GM21381 (cell line): ENCODE measurements at regions not wholly inside any gene's neighbourhood (a gene's known extent, or its start where the extent isn't known, plus 50 kb on each side); places are given as distances from the start of the nearest gene placed in this dataset.

Source experiments
- ATAC-seq: cut with Tn5 transposase; IDR thresholded peaks from one replicate; pipeline ENCODE4 v1.9.1; 2021; ENCODE audit warnings: mild to moderate bottlenecking, moderate library complexity; ENCODE audit not compliant: unreplicated experiment

DNA sequence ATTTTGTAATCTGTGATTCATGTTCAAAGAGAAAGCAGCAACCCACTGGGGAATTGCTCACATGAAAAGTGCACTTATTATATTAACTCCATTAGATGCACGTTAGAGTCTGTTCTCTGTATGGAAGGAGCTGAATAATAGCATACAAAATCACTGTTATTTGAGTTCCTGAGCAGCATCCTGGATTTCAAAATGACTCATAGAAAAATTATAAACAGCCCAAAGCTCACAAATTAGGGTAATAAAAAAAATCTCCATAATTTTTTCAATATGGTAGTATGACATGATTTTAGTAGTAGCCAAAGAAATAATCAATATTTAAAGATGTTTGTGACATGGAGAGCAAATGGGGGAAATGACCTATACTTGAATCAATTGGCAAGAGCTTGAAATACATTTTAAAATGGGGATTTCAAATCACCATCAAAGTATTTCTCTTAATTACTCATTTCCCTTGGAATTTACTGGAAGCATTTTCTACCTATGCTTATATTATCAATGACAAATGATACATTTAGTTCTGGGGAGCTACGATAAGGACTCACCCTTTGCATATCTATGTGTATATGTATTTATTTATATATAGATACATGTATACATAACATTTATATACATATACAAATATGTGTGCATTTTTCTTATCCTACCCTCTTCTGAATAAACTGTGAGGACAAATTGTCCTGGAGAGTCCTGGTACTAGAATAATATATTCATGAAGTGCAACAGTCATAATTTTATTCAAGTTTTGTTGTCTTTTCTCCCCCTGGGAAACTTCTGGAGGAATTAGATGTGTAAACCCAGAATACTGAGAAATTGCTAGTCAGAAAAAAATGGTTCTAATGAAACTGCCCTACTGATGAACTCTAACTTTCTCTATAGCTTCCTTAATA, 116.3 kb downstream of the RPL22L1 start:
- ATAC-seq: no peak

DNA sequence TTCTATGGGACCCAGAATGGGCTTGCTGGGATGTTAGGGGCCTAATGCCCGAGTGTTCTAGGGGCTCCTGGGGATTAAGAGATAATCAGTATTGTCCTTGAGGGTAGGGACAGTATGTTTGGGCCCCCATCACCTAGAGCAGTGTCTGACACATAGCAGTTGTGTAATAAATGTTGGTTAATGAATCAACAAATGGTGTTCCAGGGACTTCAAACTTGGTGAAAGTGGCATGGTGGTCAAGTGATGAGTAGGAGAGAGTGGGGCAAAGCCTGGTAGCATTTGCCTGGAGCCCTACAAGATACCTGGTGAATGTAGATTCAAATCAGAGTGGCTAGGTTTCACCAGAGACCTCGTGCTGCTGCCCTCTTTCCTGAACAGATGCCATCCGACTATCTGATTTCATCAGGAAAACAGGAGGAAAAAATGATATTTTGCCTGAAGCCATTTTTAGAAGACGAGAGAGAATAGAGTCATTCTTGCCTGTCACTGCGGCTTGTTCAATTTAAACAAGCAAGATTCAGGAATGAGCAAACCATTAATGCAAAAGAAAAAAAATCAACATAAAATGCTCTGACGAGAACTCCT, 117.3 kb downstream of the RPL22L1 start:
- ATAC-seq: no peak

DNA sequence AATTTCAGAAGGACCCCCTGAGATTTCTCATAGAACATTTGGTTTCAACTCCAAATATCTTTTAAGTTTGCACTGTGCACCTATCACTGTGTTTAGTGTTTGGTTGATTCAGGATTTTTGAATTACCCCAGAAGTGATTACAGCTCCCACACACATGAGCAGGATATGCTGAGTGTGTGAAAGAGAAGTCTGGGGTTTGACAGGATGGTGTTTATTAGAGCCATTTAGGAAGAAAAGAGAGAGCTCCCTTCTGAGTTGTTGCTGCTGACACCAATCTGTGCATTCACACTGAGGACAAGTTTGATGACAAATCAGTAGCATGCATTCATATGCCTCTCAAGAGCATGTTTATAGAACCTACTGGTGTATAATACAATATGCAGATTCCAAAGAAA, 118.1 kb downstream of the RPL22L1 start:
- no peak for ATAC-seq

DNA sequence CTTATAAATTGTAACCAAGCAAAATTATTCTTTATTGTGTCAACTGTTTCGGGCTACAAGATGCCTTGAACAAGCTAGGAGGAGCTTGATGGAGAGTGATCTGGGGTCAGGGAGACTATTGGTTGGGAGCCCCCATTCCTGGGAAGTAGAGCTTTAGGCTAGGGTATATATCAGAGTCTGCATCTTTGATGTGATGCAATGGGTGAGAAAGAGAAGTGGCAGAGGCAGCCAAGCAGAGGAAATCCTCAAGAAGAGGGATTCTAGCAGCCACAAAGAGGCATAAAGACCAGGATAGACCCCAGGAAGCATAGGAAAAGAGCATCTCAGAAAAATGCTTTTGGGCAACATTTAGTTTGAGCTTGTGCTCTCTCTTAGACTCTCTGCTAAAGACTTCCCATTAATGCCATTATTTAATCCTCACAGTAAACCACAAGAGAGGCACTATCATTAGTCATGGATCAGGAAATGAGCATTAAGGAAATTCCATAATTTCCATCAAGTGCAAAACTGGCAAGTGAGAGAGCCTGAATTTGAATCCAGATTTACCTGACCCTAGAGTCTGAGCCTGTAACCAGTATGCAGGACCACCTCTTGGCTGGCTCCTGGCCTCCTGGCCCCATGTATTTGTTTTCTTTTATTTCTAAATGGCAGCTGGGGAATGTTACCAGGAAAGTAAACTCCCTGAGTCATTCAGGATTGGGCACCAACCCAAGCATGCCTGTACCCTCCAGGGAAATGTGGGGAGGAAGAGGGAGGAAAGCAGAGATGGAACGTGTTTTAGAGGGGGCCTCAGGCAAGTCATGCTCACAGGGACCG, 118.7 kb downstream of the RPL22L1 start:
- ATAC-seq: no peak

DNA sequence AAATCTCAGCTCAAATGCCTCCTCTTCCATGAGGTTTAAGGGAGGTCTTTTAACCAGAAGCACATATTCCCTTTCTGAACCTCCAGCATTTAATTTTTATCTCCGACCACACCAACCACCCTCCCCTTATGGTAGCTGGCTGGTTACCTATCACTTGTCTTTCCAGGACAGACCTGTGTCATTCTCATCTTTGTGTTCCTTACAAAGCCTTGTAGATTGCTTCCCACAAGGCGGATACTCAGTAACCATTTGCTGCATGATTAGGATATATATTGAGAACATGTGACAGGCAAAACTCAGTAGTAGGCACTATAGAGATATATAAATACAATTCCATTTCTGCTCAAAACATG, 119.5 kb downstream of the RPL22L1 start:
- no peak for ATAC-seq

DNA sequence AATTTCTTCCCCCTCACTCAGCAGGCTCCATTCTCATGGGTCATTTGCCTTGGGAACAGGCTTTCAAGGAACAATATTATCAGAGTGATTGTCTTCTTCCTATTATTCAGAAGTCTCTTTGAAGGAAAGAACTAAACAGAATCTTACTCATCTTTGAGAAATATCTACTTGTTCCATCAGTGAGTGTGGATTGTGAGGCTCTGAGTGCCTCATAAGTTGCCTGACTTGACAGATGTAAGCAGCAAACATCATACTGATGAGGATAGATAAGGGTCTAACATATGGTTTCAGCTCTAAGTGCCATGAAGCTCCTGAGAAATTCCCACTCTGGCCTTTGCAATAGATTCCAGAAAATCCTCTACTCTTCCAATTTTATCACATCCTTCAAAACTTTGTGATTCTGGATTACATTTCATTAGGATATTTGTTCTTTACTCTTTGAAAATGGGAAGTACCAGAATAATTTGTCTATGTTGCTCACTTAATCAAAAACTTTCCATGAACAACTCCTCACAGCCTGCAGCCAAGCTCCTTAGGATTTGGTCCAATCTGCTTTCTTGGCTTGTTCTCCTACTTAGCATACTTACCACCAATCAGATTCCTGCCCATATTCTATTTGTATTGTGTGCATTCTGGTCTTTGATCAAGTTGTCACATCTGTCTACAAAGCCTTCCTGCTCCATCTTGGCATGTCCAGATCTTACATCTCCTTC, 120.1 kb downstream of the RPL22L1 start:
- ATAC-seq: no peak

DNA sequence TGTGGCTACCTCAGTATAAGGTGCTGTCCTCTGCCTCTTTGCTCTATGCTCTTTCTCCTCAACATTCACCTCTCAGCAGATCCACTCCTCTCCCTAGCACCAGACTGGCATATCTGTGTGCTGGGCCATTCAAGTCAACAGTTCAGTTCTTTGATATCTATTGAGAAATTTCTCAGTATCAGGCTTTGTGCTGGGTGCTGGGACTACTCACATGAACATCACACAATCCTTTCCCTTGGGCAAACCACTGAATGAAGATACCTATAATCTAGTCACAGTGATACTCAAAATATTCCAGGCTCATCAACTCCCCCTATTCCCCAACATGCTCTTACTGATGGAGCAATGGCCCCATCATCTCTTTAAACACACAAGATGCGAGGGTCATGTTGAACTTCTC, 120.8 kb downstream of the RPL22L1 start:
- ATAC-seq: no peak

DNA sequence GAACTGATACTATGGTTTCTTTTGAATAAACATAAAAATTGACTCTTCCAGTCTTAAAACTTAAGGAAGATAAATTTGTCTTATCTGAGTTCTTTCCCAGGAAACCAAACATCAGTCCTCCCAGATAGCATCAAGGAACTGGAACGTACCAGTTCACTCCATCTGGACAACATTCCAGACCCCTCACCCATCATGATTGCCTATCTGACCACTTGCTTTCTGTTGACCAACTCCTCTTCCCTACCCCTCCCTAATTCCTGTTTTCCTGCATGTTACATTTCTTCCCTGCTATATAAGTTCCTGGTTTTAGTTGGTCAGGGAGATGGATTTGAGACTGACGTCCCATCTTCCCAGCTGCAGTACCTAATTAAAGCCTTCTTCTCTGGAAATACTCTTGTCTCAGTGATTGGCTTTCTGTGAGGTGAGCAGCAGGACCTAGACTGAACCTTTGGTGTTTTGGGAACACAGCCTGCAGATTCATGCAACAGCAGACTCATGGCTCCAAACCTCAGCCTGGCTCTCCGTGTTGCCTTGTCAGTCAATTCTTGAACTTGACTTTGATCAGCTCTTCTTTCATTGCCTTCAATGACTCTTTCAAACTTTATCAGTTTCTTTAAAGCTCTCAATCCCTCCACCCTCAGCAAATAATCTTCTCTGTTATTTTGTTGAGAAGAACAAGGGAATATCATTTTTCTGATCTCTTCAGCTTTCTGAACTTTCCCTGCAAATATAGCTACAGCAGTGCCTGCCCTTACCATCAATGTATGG, 123.6 kb downstream of the RPL22L1 start:
- no peak for ATAC-seq

DNA sequence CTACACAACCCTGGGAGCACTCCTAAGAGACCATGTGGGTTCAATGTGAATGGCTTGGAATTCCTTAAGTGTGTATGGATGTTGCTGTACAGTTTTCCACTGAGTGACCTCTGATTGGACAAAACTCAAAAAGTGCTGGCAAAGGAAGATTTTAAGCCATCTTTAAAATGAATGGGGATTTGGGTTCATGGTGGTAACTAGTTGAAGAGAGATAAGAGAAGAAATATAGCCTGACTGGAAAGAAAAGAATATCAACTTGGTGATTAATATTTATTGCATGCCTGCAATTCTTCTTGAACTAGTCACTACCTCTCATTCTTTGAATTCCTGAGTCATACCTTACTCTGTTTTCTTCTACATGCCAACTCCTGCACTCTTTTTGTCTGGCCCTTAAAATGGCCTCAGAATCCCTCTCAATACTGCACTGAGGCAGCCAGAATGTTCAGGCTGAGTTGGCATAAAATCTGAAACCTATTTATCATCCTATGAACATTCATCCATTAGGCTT, 124.7 kb downstream of the RPL22L1 start:
- ATAC-seq: no peak

DNA sequence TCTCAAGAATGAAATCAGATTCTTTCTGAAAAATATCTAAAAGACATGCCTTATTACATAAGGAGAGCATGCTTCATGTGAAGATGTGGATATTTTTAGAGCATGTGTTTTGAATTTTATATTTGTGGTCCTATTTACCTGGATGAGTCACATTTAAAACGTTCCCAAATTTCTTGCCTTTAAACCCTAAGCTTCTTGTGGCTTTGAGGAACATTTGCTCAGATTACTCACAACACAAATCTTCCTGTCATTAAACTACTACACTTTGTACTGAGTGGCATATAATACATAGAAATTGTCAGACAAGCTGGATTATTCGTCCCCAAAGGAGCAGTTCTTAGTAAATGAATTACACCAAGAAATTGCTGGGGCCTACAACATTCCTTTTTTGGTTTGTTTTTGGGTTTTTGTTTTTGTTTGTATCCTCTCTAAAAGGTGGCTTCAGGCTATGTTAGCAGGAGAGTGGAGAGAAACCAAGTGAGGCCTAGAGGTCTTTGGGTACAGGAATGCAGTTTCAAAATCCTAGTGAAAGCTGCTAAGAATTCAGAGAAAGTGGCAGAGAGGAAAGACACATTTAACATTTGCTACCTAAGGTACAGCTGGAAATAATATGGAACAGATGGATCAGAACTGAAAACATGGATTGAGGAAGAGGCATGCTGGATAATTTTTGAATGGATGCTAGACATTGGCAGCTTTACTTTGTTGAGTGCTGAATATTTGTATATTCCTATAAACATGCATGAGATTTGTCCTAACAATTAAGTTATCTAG, 128.1 kb downstream of the RPL22L1 start:
- no peak for ATAC-seq

DNA sequence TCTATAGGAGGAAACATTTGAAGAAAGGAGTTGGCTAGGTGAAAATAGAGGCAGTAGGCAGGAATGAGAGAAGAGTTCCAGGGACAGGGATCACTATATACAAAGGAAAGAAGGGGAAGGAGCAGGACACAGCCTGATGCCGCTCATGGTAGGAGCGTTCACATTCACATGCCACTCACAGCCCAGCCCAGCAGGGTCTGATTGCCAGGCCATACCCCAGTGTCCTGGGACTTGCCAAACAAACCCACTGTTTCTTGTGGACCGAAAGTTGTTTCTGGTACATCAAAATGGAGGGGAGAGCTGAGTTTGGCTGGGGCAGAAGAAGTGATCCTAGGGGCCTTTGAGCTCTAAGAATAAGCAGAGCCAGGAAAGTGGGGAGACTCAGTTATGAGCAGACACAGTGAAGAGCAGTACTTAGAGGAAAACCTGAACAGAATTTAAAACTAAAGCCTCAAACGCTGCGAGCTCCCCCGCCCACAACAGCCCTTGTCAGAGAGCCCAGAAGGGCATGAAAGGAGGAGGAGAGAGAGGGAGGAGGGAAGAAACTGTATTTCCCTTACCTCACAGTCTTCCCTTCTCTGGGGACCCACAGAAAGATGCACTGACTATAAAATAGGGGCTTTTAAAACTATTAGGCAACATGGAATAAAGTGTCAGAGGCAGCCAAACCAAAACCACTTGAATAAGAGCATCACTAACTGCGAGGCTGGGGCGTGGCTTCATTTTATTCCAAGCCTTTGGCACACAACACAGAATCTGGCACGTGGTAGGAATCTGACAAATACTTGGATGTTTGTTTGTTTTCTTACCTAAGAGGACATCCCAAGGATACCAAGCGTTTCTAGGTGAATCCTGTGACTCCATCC, 129.0 kb downstream of the RPL22L1 start:
- no peak for ATAC-seq

DNA sequence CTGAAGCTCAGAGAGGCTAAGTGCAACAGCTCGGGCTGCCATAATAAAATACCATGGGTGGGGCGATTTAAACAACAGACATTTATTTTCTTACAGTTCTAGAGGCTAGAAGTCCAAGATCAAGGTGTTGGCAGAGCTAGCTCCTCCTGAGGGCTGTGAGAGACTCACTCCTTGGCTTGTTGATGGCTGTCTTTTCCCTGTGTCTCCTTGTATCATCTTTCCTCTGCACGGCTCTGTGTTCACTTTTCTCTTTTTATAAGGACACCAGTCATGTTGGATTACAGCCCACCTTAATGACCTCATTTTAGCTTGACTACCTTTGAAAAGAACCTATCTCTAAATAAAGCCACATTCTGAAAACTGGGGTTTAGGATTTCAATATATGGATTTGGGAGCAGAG, 129.7 kb downstream of the RPL22L1 start:
- ATAC-seq: no peak

DNA sequence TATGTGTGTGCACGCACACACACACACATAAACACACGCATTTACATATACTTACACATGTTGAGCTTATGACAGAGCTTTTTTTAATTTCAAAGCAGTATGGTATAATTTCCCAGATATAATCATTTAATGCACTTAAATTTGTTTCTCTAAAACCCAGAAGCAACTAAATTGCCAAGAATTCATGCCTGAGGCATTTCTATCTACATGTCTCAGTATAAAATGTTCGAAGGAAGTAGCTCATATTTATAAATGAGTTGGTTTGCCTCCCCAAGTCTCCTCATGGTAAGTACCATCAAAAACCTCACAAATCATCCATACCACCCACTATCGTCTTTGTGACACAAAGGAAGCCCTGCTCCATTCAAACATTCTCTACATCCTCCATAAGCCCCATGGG, 130.6 kb downstream of the RPL22L1 start:
- no peak for ATAC-seq

DNA sequence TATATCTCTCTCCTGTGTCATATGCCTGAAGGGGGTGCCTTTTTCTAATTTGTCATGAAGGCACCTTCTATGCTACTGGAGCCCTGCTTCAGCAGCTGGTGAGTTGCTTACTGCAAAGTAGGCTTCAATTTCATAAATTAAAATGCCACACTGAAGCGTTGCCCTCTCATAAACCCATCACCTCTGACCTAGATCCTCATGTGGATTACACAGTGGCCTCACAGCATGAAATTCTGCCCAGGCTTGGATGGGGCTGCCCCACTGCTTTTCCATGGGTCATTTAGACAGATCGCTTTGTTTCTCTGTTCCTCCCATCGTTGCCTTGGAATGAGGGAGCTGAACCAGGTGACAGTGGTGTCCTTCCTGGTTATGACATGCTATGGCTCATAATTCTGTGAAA, 131.2 kb downstream of the RPL22L1 start:
- no peak for ATAC-seq

DNA sequence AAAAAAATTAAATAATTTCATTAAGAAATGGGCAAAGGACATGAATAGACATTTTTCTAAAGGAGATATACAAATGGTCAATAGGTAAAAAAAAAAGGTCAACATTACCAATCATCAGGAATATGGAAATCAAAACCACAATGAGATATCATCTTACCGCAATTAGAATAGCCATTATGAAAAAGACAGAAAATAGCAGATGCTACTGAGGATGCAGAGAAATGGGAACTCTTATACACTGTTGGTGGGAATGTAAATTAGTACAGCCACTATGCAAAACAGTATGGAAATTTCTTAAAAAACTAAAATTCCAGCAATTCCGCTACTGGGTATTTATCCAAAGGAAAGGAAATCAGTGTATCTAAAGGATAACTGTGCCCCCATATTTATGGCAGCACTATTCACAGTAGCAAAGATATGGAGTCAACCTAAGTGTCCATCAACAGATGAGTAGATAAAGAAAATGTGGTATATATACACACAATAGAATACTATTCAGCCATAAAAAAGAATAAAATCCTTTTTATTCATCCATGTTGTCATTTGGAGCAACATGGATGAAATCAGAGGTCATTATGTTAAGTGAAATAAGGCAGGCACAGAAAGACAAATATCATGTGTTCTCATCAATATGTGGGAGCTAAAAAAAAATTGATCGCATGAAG, 132.4 kb downstream of the RPL22L1 start:
- ATAC-seq: no peak

DNA sequence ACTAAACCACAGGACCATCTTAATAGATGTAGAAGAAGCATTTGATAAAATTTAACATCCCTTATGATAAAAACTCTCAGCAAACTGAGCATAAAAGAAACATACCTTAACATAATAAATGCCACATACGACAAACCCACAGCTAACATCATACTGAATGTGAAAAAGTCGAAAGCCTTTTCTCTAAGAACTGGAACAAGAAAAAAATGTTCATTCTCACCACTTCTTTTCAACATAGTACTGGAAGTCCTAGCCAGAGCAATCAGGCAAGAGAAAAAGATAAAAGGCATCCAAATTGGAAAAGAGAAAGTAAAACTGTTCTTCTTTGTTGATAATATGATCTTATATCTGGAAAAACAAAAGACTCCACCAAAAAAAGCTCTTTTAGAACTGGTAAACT, 134.2 kb downstream of the RPL22L1 start:
- ATAC-seq: no peak

DNA sequence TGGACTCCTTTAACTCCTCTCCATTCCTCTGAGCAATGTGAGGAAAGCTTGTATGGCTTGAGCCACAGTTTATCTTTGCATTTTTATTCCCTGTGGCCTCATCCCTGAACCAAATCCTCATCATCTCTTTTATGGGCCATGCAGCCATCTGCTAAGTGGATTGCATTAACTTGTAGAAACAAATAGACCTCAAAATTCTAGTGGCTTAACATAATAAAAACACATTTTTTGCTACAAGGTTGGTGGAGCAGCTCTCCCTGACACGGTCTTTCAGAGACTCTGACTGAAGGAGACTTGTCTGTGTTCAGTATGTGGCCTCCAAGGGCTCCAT, 135.3 kb downstream of the RPL22L1 start:
- no peak for ATAC-seq

DNA sequence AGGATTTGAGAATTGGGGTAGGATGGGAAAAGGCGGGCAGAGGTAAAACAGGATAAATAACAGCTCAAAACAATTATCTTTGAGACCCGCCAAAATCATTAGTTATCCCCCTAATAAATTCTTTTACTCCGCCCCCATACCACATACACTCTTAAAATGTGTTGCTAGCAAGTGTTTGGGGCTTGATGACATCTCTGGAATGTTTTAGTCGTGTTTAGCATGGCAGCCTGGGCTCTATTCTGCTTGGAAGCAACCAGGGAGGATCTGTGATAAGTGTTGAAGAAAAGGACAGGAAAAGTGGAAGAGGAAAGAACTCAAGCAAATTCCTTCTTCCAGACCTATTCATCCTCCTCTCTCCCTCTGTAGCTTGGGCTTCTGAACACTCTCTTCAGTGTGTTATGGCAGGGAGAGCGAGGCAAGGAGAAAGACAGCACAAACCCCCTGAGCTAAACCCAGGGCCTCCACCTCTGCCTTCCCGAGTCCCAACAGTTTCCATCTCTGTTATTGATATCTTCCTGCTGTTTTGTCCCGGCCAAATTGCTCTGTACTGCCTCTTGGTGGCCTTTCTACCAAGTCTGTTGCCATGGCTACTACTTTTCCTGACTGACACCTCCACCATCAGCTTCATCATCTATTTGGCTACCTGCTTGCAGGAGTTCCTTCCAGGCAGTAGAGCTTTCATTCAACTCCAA, 135.8 kb downstream of the RPL22L1 start:
- ATAC-seq: no peak
